ENCODE measurements at regions not wholly inside any gene's neighbourhood (a gene's known extent, or its start where the extent isn't known, plus 50 kb on each side); places are given as distances from the start of the nearest gene placed in this dataset.

- no peak for DNase-seq
Measured at GRCh38 chr20:22315073-22315472, 269.3 kb downstream of the FOXA2 start.

- peak; percentile 67 for DNase-seq
Measured at GRCh38 chr20:22312744-22313346, 271.5 kb downstream of the FOXA2 start.

GRCh38 chr20:22308934-22309333 is 275.4 kb downstream of the FOXA2 start:
- no peak for DNase-seq

- no peak for DNase-seq
Measured at GRCh38 chr20:22307409-22307808, 277.0 kb downstream of the FOXA2 start.

GRCh38 chr20:22305381-22305780 is 279.0 kb downstream of the FOXA2 start:
- peak; percentile 14 for DNase-seq

GRCh38 chr20:22303523-22303922 is 280.8 kb downstream of the FOXA2 start:
- DNase-seq = no peak

GRCh38 chr20:22302039-22302438 is 282.3 kb downstream of the FOXA2 start:
- DNase-seq = no peak

- no peak for DNase-seq
Measured at GRCh38 chr20:22293886-22294285, 290.5 kb downstream of the FOXA2 start.

- no peak for DNase-seq
Measured at GRCh38 chr20:22289442-22289841, 294.9 kb downstream of the FOXA2 start.

GRCh38 chr20:22288957-22289356 is 295.4 kb downstream of the FOXA2 start:
- no peak for DNase-seq

GRCh38 chr20:22288156-22288555 is 296.2 kb downstream of the FOXA2 start:
- no peak for DNase-seq

GRCh38 chr20:22285555-22285954 is 298.8 kb downstream of the FOXA2 start:
- no peak for DNase-seq

- DNase-seq = no peak
Measured at GRCh38 chr20:22282696-22283095, 301.7 kb downstream of the FOXA2 start.

- DNase-seq = no peak
Measured at GRCh38 chr20:22274330-22274729, 310.0 kb downstream of the FOXA2 start.

- DNase-seq = no peak
Measured at GRCh38 chr20:22268675-22269074, 315.7 kb downstream of the FOXA2 start.

- DNase-seq = no peak
Measured at GRCh38 chr20:22264917-22265316, 319.5 kb downstream of the FOXA2 start.

GRCh38 chr20:22260506-22260905 is 323.9 kb downstream of the FOXA2 start:
- no peak for DNase-seq

GRCh38 chr20:22257912-22258311 is 326.5 kb downstream of the FOXA2 start:
- no peak for DNase-seq

- DNase-seq = no peak
Measured at GRCh38 chr20:22248051-22248667, 336.2 kb downstream of the FOXA2 start.

GRCh38 chr20:22245139-22245538 is 339.2 kb downstream of the FOXA2 start:
- DNase-seq = no peak

GRCh38 chr20:22243067-22243466 is 341.3 kb downstream of the FOXA2 start:
- DNase-seq = no peak

- DNase-seq = no peak
Measured at GRCh38 chr20:22241609-22242008, 342.8 kb downstream of the FOXA2 start.

- no peak for DNase-seq
Measured at GRCh38 chr20:22232923-22233322, 351.4 kb downstream of the FOXA2 start.

GRCh38 chr20:22232473-22232872 is 351.9 kb downstream of the FOXA2 start:
- DNase-seq = no peak

Measured in left kidney (tissue), 1 donor.